Thymus (tissue), 11 donors: ENCODE measurements at regions not wholly inside any gene's neighbourhood (a gene's known extent, or its start where the extent isn't known, plus 50 kb on each side); places are given as distances from the start of the nearest gene placed in this dataset.

Experiments used
- DNase-seq, 9 donors: peaks; one replicate each; pipeline ENCODE4 v3.0.0-alpha.2; 2013; ENCODE audit warnings: low spot score in 9 of 9, low read depth in 6 of 9, missing footprints in 1 of 9
- H3K27ac ChIP-seq, 2 donors: one replicate each; pipeline ENCODE4 v1.5.1; 2013; ENCODE audit warnings: control low read depth in 1 of 2, low read depth in 1 of 2, low read length in 1 of 2, mild to moderate bottlenecking in 1 of 2, moderate library complexity in 1 of 2
- H3K27me3 ChIP-seq, 2 donors: one replicate each; pipeline ENCODE4 v1.5.1; 2013; ENCODE audit warnings: low read length in 1 of 2; ENCODE audit not compliant: control insufficient read depth in 2 of 2, insufficient read depth in 1 of 2
- H3K36me3 ChIP-seq, 2 donors: one replicate each; pipeline ENCODE4 v1.5.1; 2013; ENCODE audit warnings: low read length in 1 of 2, mild to moderate bottlenecking in 1 of 2, moderate library complexity in 1 of 2; ENCODE audit not compliant: control insufficient read depth in 2 of 2, insufficient read depth in 2 of 2
- H3K4me1 ChIP-seq, 2 donors: one replicate each; pipeline ENCODE4 v1.5.1; 2013; ENCODE audit warnings: low read length in 2 of 2; ENCODE audit not compliant: control insufficient read depth in 2 of 2, insufficient read depth in 2 of 2
- H3K4me3 ChIP-seq, 2 donors: one replicate each; pipeline ENCODE4 v1.5.1; 2013; ENCODE audit warnings: low read length in 2 of 2, control low read depth in 1 of 2, mild to moderate bottlenecking in 1 of 2
- H3K9me3 ChIP-seq, 2 donors: one replicate each; pipeline ENCODE4 v1.5.1; 2013; ENCODE audit warnings: low read length in 1 of 2, mild to moderate bottlenecking in 1 of 2; ENCODE audit not compliant: control insufficient read depth in 2 of 2, insufficient read depth in 1 of 2
- WGBS: extraction: QIAGEN DNeasy Blood & Tissue Kit; methylation state at CpG from one replicate; pipeline ENCODE4 v1.1.7; 2013; 5-methylcytosine and 5-hydroxymethylcytosine counted together
- donor health status: healthy.

- no peaks in the 10 kb centered on the region for H3K36me3 ChIP-seq
- H3K27me3 ChIP-seq = no peaks in the 10 kb centered on the region
- H3K4me1 ChIP-seq = peaks cover 25 to 44% of the 10 kb centered on the region in 2 donors
- H3K9me3 ChIP-seq = peaks cover 0 to 5% of the 10 kb centered on the region in 2 donors
- H3K27ac ChIP-seq = no peak overlapping the region
- H3K4me3 ChIP-seq = no peak overlapping the region
- no peak for DNase-seq
These were observed 720.8 kb downstream of the UQCRFS1 start for GRCh38 chr19:28492201-28492600.

- peaks cover 42 to 69% of the 10 kb centered on the region in 2 donors for H3K4me1 ChIP-seq
- H3K4me3 ChIP-seq = no peak overlapping the region
- 83% methylated on average over 13 of the region's 13 CpGs for WGBS
- no peak for DNase-seq
- H3K27me3 ChIP-seq = no peaks in the 10 kb centered on the region
- no peaks in the 10 kb centered on the region for H3K36me3 ChIP-seq
- H3K27ac ChIP-seq = peak overlapping the region in 1 of 2 donors; percentile 98
- H3K9me3 ChIP-seq = peaks cover 0 to 5% of the 10 kb centered on the region in 2 donors
These were observed 723.2 kb downstream of the UQCRFS1 start for GRCh38 chr19:28489776-28490175.

GRCh38 chr19:28489126-28489660 lies 723.8 kb downstream of the UQCRFS1 start:
- no peaks in the 10 kb centered on the region for H3K27me3 ChIP-seq
- H3K36me3 ChIP-seq = no peaks in the 10 kb centered on the region
- DNase-seq = no peak
- peaks cover 42 to 73% of the 10 kb centered on the region in 2 donors for H3K4me1 ChIP-seq
- H3K9me3 ChIP-seq = peaks cover 0 to 5% of the 10 kb centered on the region in 2 donors
- peak overlapping the region in 1 of 2 donors; percentile 98 for H3K27ac ChIP-seq
- no peak overlapping the region for H3K4me3 ChIP-seq
- WGBS = 93% methylated on average over 9 of the region's 9 CpGs

- Histone ChIP-seq H3K27ac (peak overlapping the region; percentile 81 to 98), H3K4me3 (no peak overlapping the region), H3K9me3 (peaks cover 0 to 5% of the 10 kb centered on the region in 2 donors), H3K4me1 (peaks cover 52 to 84% of the 10 kb centered on the region in 2 donors), H3K36me3 (no peaks in the 10 kb centered on the region), H3K27me3 (no peaks in the 10 kb centered on the region)
- 12% methylated on average over 6 of the region's 6 CpGs for WGBS
- DNase-seq = peak in 7 of 9 donors; percentile 57 to 90 (median 78)
These were observed 725.0 kb downstream of the UQCRFS1 start for GRCh38 chr19:28487999-28488398.

- H3K9me3 ChIP-seq = peaks cover 0 to 5% of the 10 kb centered on the region in 2 donors
- peaks cover 57 to 89% of the 10 kb centered on the region in 2 donors for H3K4me1 ChIP-seq
- DNase-seq = peak in 4 of 9 donors; percentile 54 to 82 (median 60)
- H3K27ac ChIP-seq = peak overlapping the region; percentile 77 to 98
- no peaks in the 10 kb centered on the region for H3K27me3 ChIP-seq
- no peaks in the 10 kb centered on the region for H3K36me3 ChIP-seq
- H3K4me3 ChIP-seq = no peak overlapping the region
These were observed 726.0 kb downstream of the UQCRFS1 start for GRCh38 chr19:28486926-28487325.

- Histone ChIP-seq H3K27ac (peak overlapping the region; percentile 77 to 98), H3K9me3 (peaks cover 0 to 5% of the 10 kb centered on the region in 2 donors), H3K27me3 (no peaks in the 10 kb centered on the region), H3K36me3 (no peaks in the 10 kb centered on the region), H3K4me1 (peaks cover 59 to 93% of the 10 kb centered on the region in 2 donors), H3K4me3 (no peak overlapping the region)
- WGBS = 79% methylated on average over 3 of the region's 3 CpGs
- DNase-seq = no peak
These were observed 726.5 kb downstream of the UQCRFS1 start for GRCh38 chr19:28486473-28486872.

- Histone ChIP-seq H3K27me3 (no peaks in the 10 kb centered on the region), H3K36me3 (no peaks in the 10 kb centered on the region), H3K4me3 (no peak overlapping the region), H3K9me3 (peaks cover 0 to under 1% of the 10 kb centered on the region in 2 donors), H3K4me1 (peaks cover 61 to 95% of the 10 kb centered on the region in 2 donors), H3K27ac (no peak overlapping the region)
- no peak for DNase-seq
- WGBS = 83% methylated on average over 9 of the region's 9 CpGs
These were observed 727.7 kb downstream of the UQCRFS1 start for GRCh38 chr19:28485292-28485691.

- peaks cover 0 to 6% of the 10 kb centered on the region in 2 donors for H3K9me3 ChIP-seq
- H3K27ac ChIP-seq = peak overlapping the region in 1 of 2 donors; percentile 60
- peaks cover 44 to 74% of the 10 kb centered on the region in 2 donors for H3K4me1 ChIP-seq
- no peaks in the 10 kb centered on the region for H3K36me3 ChIP-seq
- 79% methylated on average over 3 of the region's 3 CpGs for WGBS
- no peak overlapping the region for H3K4me3 ChIP-seq
- H3K27me3 ChIP-seq = no peaks in the 10 kb centered on the region
- no peak for DNase-seq
These were observed 729.8 kb downstream of the UQCRFS1 start for GRCh38 chr19:28483197-28483596.

- Histone ChIP-seq H3K9me3 (peaks cover 0 to 6% of the 10 kb centered on the region in 2 donors), H3K4me1 (peaks cover 39 to 65% of the 10 kb centered on the region in 2 donors), H3K36me3 (no peaks in the 10 kb centered on the region), H3K27ac (no peak overlapping the region), H3K27me3 (no peaks in the 10 kb centered on the region), H3K4me3 (no peak overlapping the region)
- WGBS = 87% methylated on average over 3 of the region's 3 CpGs
- DNase-seq = no peak
These were observed 730.7 kb downstream of the UQCRFS1 start for GRCh38 chr19:28482221-28482620.
